H1 (cell line): ENCODE measurements at regions not wholly inside any gene's neighbourhood (a gene's known extent, or its start where the extent isn't known, plus 50 kb on each side); places are given as distances from the start of the nearest gene placed in this dataset.

Source experiments
- CTCF ChIA-PET: fragments of 300-600 bp; sonication (Branson Sonifier 250); formaldehyde crosslinking; loops from one replicate; lab custom pipeline; 2021; ENCODE audit not compliant: partially characterized antibody; lab: Charles Lee
- POLR2A ChIA-PET: fragments of 300-600 bp; sonication (Branson Sonifier 250); formaldehyde crosslinking; loops from one replicate; lab custom pipeline; 2021; ENCODE audit warnings: inconsistent platforms; ENCODE audit not compliant: partially characterized antibody; lab: Charles Lee
- DNase-seq, 2 experiments: peaks; one replicate each; pipeline versions ENCODE4 v3.0.0 to v3.0.0-alpha.2; 2010 to 2022; ENCODE audit warnings: low spot score in 2 of 2, low read depth in 1 of 2, mixed read lengths in 1 of 2
- FAIRE-seq: peaks from 2 replicates; lab custom pipeline; 2011; peaks lifted over from hg19 to GRCh38; lab: Jason Lieb, UNC
- H2AFZ ChIP-seq: 2 replicates; pipeline ENCODE4 v1.8.1; 2012; ENCODE audit warnings: low read length, inconsistent platforms
- H2AK5ac ChIP-seq: 2 replicates; pipeline ENCODE4 v1.6.1; 2013; ENCODE audit warnings: low read depth, low read length
- H2BK120ac ChIP-seq: replicated peaks from 2 replicates; pipeline ENCODE3; 2013; ENCODE audit warnings: low read depth, low read length, inconsistent platforms
- H2BK12ac ChIP-seq: 2 replicates; pipeline ENCODE4 v1.6.1; 2013; ENCODE audit warnings: low read depth, low read length
- H2BK15ac ChIP-seq: 2 replicates; pipeline ENCODE4 v1.6.1; 2013; ENCODE audit warnings: low read length
- H2BK20ac ChIP-seq: 2 replicates; pipeline ENCODE4 v1.6.1; 2013; ENCODE audit warnings: low read length
- H2BK5ac ChIP-seq: 2 replicates; pipeline ENCODE4 v1.6.1; 2013; ENCODE audit warnings: low read depth, low read length
- H3K14ac ChIP-seq: 2 replicates; pipeline ENCODE4 v1.6.1; 2013; ENCODE audit warnings: inconsistent platforms; ENCODE audit not compliant: insufficient read length
- H3K18ac ChIP-seq: 2 replicates; pipeline ENCODE4 v1.6.1; 2013; ENCODE audit warnings: low read length; ENCODE audit errors: extremely low read depth
- H3K23ac ChIP-seq: 2 replicates; pipeline ENCODE4 v1.6.1; 2013; ENCODE audit warnings: inconsistent platforms; ENCODE audit not compliant: insufficient read length
- H3K23me2 ChIP-seq: 2 replicates; pipeline ENCODE4 v1.6.1; 2013; ENCODE audit warnings: low read depth, low read length
- H3K27ac ChIP-seq: 2 replicates; pipeline ENCODE4 v1.6.1; 2011; ENCODE audit warnings: low read depth, low read length, inconsistent platforms
- H3K27me3 ChIP-seq, 4 experiments: replicated peaks in 1 of 4; 1 replicate in 1 of 4; 2 replicates in 3 of 4; pipeline versions ENCODE4 v1.6.1 to v1.8.1; 2011 to 2013; ENCODE audit warnings: low read length in 3 of 4, mild to moderate bottlenecking in 3 of 4, inconsistent platforms in 2 of 4, mixed read lengths in 2 of 4, moderate library complexity in 1 of 4; ENCODE audit not compliant: control insufficient read depth in 3 of 4, insufficient read depth in 3 of 4; ENCODE audit errors: extremely low read depth in 1 of 4
- H3K36me3 ChIP-seq, 4 experiments: 2 replicates each; pipeline versions ENCODE4 v1.6.1 to v1.8.1; 2011 to 2013; ENCODE audit warnings: mild to moderate bottlenecking in 4 of 4, low read length in 3 of 4, moderate library complexity in 2 of 4, control low read depth in 1 of 4, inconsistent platforms in 1 of 4; ENCODE audit not compliant: insufficient read depth in 4 of 4, control insufficient read depth in 2 of 4
- H3K4ac ChIP-seq: replicated peaks from 2 replicates; pipeline ENCODE3; 2013; ENCODE audit warnings: low read length, low read depth, mixed read lengths, inconsistent platforms; ENCODE audit not compliant: insufficient read length
- H3K4me1 ChIP-seq, 4 experiments: replicated peaks in 1 of 4; 1 replicate in 1 of 4; 2 replicates in 3 of 4; pipeline versions ENCODE4 v1.6.1 to v1.8.1; 2011 to 2013; ENCODE audit warnings: low read length in 3 of 4, inconsistent platforms in 2 of 4, mixed read lengths in 1 of 4; ENCODE audit not compliant: insufficient read depth in 4 of 4, control insufficient read depth in 3 of 4
- H3K4me2 ChIP-seq, 2 experiments: 2 replicates each; pipeline versions ENCODE4 v1.6.1 to v1.8.1; 2011 to 2013; ENCODE audit warnings: low read depth in 2 of 2, low read length in 2 of 2, control low read depth in 1 of 2, inconsistent platforms in 1 of 2, mild to moderate bottlenecking in 1 of 2; ENCODE audit not compliant: insufficient read depth in 1 of 2
- H3K4me3 ChIP-seq, 4 experiments: fragments of 200-600, 300-600 bp in 1 of 4; sonication (generic), shearing (Covaris generic), sonication (Bioruptor Twin) in 1 of 4; 2 replicates each; pipeline versions ENCODE4 v1.5.1 to v1.8.1; 2011 to 2016; ENCODE audit warnings: low read length in 4 of 4, low read depth in 3 of 4, control low read depth in 2 of 4, inconsistent platforms in 2 of 4, mild to moderate bottlenecking in 2 of 4, mixed read lengths in 1 of 4, moderate library complexity in 1 of 4; ENCODE audit not compliant: insufficient read depth in 2 of 4; ENCODE audit errors: extremely low read depth in 1 of 4
- H3K56ac ChIP-seq: replicated peaks from 2 replicates; pipeline ENCODE3; 2013; ENCODE audit warnings: low read depth, mild to moderate bottlenecking, mixed read lengths, low read length, inconsistent platforms; ENCODE audit not compliant: insufficient read length
- H3K79me1 ChIP-seq: 2 replicates; pipeline ENCODE4 v1.6.1; 2013; ENCODE audit warnings: low read depth, low read length, control low read depth
- H3K79me2 ChIP-seq, 2 experiments: 2 replicates each; pipeline versions ENCODE4 v1.6.1 to v1.8.1; 2012 to 2013; ENCODE audit warnings: low read length in 2 of 2, mild to moderate bottlenecking in 2 of 2, inconsistent platforms in 1 of 2; ENCODE audit not compliant: insufficient read depth in 2 of 2, control insufficient read depth in 1 of 2
- H3K9ac ChIP-seq, 4 experiments: replicated peaks in 1 of 4; 1 replicate in 1 of 4; 2 replicates in 3 of 4; pipeline versions ENCODE4 v1.6.1 to v1.8.1; 2011 to 2013; ENCODE audit warnings: low read depth in 3 of 4, low read length in 3 of 4, control low read depth in 2 of 4, mild to moderate bottlenecking in 2 of 4, moderate library complexity in 2 of 4, inconsistent platforms in 1 of 4; ENCODE audit errors: extremely low read depth in 1 of 4
- H3K9me3 ChIP-seq, 2 experiments: 2 replicates each; pipeline versions ENCODE4 v1.6.1 to v1.8.1; 2012 to 2013; ENCODE audit warnings: mild to moderate bottlenecking in 2 of 2, moderate library complexity in 2 of 2, control low read depth in 1 of 2, inconsistent platforms in 1 of 2, low read depth in 1 of 2, low read length in 1 of 2, mixed read lengths in 1 of 2; ENCODE audit not compliant: insufficient read depth in 2 of 2
- H4K20me1 ChIP-seq, 2 experiments: replicated peaks in 1 of 2; 2 replicates each; pipeline versions ENCODE3 to v1.8.1; 2011 to 2013; ENCODE audit warnings: inconsistent platforms in 2 of 2, low read length in 2 of 2, mild to moderate bottlenecking in 1 of 2; ENCODE audit not compliant: insufficient read depth in 2 of 2, control insufficient read depth in 1 of 2
- H4K5ac ChIP-seq: 2 replicates; pipeline ENCODE4 v1.6.1; 2013; ENCODE audit warnings: low read length, low read depth, mixed read lengths, inconsistent platforms; ENCODE audit not compliant: insufficient read length
- H4K8ac ChIP-seq: 2 replicates; pipeline ENCODE4 v1.8.0; 2013; ENCODE audit warnings: mild to moderate bottlenecking, moderate library complexity, low read length, inconsistent platforms; ENCODE audit not compliant: insufficient read depth; ENCODE audit errors: extremely low read depth
- H4K91ac ChIP-seq: replicated peaks from 2 replicates; pipeline ENCODE3; 2013; ENCODE audit warnings: low read length, mixed read lengths, inconsistent platforms; ENCODE audit not compliant: insufficient read length
- CBX8 ChIP-seq: fragments of 300-800, 300-1000 bp; sonication (generic); IDR thresholded peaks from 2 replicates; pipeline ENCODE4 v1.7.1; 2016; ENCODE audit warnings: low read depth, low read length, borderline replicate concordance
- RNF2 ChIP-seq: fragments of 200-900, 300-1000 bp; sonication (generic); IDR thresholded peaks from 2 replicates; pipeline ENCODE4 v1.7.1; 2016; ENCODE audit warnings: borderline replicate concordance, low read depth, mild to moderate bottlenecking, antibody characterized with exemption, low read length; ENCODE audit not compliant: poor library complexity, severe bottlenecking; ENCODE audit errors: missing control alignments
- WGBS, 2 experiments: shearing (Covaris generic) in 1 of 2; methylation state at CpG; one replicate each; pipeline versions ENCODE4 v1.1.6 to v1.1.7; 2013 to 2015; ENCODE audit warnings: low lambda C conversion rate in 2 of 2, mixed read lengths in 2 of 2, inconsistent platforms in 1 of 2, low coverage in 1 of 2, missing lambda C conversion rate in 1 of 2; ENCODE audit not compliant: insufficient replicate concordance in 2 of 2, insufficient coverage in 1 of 2, insufficient read length in 1 of 2; ENCODE audit errors: extremely low coverage in 1 of 2, missing lambda C conversion rate in 1 of 2; 5-methylcytosine and 5-hydroxymethylcytosine counted together

DNA sequence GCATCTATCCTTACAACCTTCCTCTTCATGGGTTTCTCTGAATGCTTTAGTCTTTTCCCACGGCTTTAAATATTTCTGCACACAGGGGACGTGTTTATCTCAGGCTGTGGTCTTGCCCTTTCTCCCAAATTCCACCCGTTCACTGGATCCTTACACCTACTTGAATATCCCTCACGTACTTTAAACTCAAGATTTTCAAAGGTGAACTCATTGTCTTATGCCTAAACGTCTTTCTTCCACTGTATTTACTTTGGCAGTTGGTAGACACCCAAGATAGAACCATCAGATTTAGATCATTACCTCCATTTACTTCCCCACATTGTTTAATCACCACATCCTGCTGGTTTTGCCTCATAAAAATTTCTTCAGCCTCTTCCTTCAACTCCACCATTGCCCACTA lies 269.2 kb downstream of the CBLL2 start:
- Histone ChIP-seq H3K9me3 (no peaks in the 10 kb centered on the region), H3K79me2 (no peaks in the 10 kb centered on the region), H3K36me3 (no peaks in the 10 kb centered on the region), H2BK20ac (no peak overlapping the region), H2AK5ac (no peak overlapping the region), H3K18ac (no peak overlapping the region), H4K91ac (no peak overlapping the region), H3K4me3 (no peak overlapping the region), H4K5ac (no peak overlapping the region), H3K27me3 (no peaks in the 10 kb centered on the region), H3K4me2 (no peak overlapping the region), H4K8ac (no peak overlapping the region), H2BK12ac (no peak overlapping the region), H2AFZ (no peak overlapping the region), H3K56ac (no peak overlapping the region), H3K9ac (no peak overlapping the region), H3K4ac (no peak overlapping the region), H3K23ac (no peak overlapping the region), H3K14ac (no peak overlapping the region), H2BK5ac (no peak overlapping the region), H4K20me1 (no peaks in the 10 kb centered on the region), H3K4me1 (no peaks in the 10 kb centered on the region), H3K79me1 (no peaks in the 10 kb centered on the region), H2BK15ac (no peak overlapping the region), H3K23me2 (no peaks in the 10 kb centered on the region), H2BK120ac (no peak overlapping the region), H3K27ac (no peak overlapping the region)
- POLR2A ChIA-PET = no interaction called here
- no peak for DNase-seq
- FAIRE-seq = no peak
- TF ChIP-seq CBX8 (no peak), RNF2 (no peak)
- CTCF ChIA-PET = no interaction called here
- WGBS, 2 experiments = 86% methylated on average over 4 of the region's 5 CpGs; no CpG with 5 or more reads in 1 of the 2 experiments
